ENCODE measurements at regions not wholly inside any gene's neighbourhood (a gene's known extent, or its start where the extent isn't known, plus 50 kb on each side); places are given as distances from the start of the nearest gene placed in this dataset.

- TF ChIP-seq EP300 (IDR thresholded peaks at IDR 0.05; ENCODE audit: borderline replicate concordance in 1 of 2, low read depth in 1 of 2, low read length in 1 of 2) (no peak), CHD2 (IDR thresholded peaks at IDR 0.05; ENCODE audit: low read length, partially characterized antibody) (no peak), POLR2AphosphoS5 (IDR thresholded peaks at IDR 0.05; ENCODE audit: low read depth, low read length) (no peak), TCF12 (IDR thresholded peaks at IDR 0.05) (no peak), YY1 (IDR thresholded peaks at IDR 0.05; ENCODE audit: low read depth) (no peak), CTCF (IDR thresholded peaks at IDR 0.05) (no peak), RCOR1 (IDR thresholded peaks at IDR 0.05; ENCODE audit: low read length) (no peak), USF2 (IDR thresholded peaks at IDR 0.05; ENCODE audit: borderline replicate concordance, low read depth, low read length) (no peak), SIN3A (IDR thresholded peaks at IDR 0.05; ENCODE audit: borderline replicate concordance, low read depth, low read length) (no peak)
Observed at GRCh38 chr11:11703885-11704284, 82.1 kb upstream of the GALNT18 start.

All from SK-N-SH (cell line).